ENCODE measurements at regions not wholly inside any gene's neighbourhood (a gene's known extent, or its start where the extent isn't known, plus 50 kb on each side); places are given as distances from the start of the nearest gene placed in this dataset.

- H3K4me3 ChIP-seq (ENCODE audit: low read depth, low read length), result no peak overlapping the region
- peak; percentile 38; the same call in 1 of the 2 replicates for TF ChIP-seq CTCF (IDR thresholded peaks at IDR 0.05; ENCODE audit: low read depth, low read length)
Measured at GRCh38 chr12:24596768-24597388, 352.0 kb downstream of the BCAT1 start.

DNA sequence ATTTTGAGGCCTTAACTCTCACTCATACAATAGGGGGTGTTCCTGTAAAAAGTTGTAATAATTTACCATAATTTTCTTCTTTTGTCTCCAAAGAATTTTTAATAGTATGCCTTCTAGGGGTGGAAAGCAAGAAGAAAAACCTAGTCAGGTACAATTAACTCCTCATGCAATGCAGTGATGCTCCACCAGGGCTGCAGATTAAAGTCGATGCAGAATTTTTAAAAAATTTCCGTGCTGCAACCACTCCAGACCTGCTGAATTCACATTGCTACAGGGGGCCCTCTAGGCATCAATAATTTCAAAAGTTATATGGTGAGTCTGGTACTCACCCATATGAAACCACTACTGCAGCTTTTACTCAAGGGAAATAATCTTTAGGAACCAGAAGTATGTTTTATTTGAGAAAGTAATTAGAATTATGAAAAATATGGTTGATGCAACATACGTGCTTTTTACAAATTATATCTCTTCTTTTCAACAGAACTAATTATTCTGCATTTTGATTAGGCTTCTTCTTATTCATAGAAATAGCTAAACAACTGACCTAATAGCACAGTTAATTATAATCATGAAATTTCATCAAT lies 353.2 kb downstream of the BCAT1 start:
- TF ChIP-seq CTCF (IDR thresholded peaks at IDR 0.05; ENCODE audit: low read depth, low read length), result peak; percentile 29; the same call in 1 of the 2 replicates

DNA sequence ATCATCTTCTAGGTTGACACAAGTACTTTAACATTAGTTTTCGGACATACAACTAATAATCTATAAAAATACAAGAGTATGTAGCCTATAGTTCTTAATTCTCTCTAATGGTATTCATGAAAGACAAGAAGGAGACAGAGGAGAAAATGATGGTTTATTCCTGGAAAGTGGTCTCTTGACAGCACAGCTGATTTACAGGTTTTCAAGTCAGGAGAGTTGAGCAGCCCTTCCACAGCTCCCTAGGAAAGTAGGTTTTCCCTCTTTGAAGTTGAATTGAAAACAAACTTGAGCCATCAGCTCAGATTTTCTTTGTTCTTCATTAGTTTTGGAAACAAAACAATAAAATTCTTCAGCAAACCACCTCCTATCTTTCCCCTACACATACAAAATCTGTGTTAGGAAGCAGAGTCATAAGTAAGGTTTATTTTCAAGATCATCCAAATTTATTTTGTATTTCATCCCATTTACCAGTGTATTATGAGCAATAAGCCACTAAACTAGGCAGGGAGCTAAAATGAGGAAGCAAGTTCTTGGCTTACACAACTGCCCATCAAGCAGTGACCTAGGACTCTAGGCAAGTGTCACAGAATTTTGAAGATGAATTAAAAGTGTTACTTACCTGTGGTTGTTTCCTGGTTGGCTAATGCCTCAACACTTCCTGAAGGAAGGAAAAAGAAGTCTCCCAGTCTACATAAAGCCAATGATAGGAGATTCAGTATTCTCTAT lies 357.0 kb downstream of the BCAT1 start:
- no peak overlapping the region for H3K4me3 ChIP-seq (ENCODE audit: low read depth, low read length)
- no peak for TF ChIP-seq CTCF (IDR thresholded peaks at IDR 0.05; ENCODE audit: low read depth, low read length)

More for the DNA sequence above, 353.2 kb downstream of the BCAT1 start:
- no peak overlapping the region for H3K4me3 ChIP-seq (ENCODE audit: low read depth, low read length)

DNA sequence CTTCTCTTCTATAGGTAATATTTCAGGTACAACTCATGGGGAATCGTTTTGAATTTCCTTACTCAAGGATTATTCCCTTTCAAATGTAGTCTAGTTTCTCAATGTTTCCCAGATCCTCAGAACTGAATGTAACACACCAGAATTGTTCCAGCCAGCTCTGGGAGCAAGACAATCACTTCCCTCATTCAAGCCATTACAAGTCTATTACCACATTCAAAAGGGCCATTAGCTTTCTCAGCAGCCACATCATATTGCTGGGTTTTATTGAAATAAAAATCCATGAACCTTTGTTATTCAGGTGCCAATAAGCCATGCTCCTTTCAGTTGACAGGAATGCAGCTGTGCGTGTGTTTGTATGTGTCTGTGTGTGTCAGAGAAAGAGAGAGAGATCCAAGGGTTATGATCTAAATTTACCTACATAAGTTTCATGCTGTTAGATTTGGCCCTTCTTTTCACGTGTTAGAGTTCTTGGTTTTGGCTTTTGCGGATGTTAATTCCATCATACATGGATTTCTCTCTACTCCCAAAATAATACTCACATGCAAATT lies 357.7 kb downstream of the BCAT1 start:
- TF ChIP-seq CTCF (IDR thresholded peaks at IDR 0.05; ENCODE audit: low read depth, low read length), result no peak
- no peak overlapping the region for H3K4me3 ChIP-seq (ENCODE audit: low read depth, low read length)

DNA sequence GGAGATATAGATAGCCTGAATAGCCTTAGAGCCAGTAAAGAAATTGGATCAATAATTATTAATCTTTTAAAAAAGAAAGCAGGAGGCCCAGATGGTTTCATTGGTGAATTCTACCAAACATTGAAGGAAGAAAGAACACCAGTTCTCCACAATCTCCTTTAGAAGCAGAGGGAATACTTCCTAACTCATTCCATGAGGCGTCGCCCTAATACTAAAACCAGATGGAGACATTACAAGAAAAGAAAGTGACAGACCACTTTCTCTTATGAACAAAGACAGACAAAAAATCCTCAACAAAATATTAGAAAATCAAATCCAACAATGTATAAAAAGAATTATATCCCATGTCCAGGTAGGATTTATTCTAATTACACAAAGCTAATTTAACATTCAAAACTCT lies 362.6 kb downstream of the BCAT1 start:
- no peak overlapping the region for H3K4me3 ChIP-seq (ENCODE audit: low read depth, low read length)
- TF ChIP-seq CTCF (IDR thresholded peaks at IDR 0.05; ENCODE audit: low read depth, low read length), result no peak

DNA sequence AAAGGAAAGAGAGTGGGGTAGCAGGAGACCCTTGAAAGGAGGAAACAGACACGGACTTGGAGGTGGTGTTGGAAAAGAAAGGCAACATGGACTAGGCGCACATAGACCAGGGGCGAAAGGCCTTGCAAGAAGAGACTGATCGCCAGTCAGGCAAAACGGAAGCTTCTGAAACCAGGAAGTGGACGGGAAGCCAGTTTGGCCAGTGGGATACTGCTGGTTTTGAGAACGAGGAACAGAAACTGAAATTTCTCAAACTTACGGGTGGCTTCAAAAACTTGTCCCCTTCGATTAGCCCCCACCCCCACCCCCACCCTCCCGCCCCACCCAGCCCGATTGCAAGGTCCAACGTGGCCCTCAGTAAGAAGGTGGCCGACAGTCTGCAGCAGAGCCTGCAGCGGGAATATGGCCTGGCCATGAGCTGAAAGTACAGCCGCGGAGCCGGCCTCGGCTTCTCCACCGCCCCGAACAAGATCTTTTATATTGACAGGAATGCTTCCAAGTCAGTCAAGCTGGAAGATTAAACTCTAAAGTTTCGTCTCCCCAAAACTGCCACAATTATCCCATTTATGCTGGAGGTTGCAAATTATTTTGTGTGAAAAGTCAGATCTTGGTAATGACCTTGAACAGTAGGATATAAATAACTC lies 364.7 kb downstream of the BCAT1 start:
- no peak for TF ChIP-seq CTCF (IDR thresholded peaks at IDR 0.05; ENCODE audit: low read depth, low read length)
- no peak overlapping the region for H3K4me3 ChIP-seq (ENCODE audit: low read depth, low read length)
